DOHH2 (cell line): ENCODE measurements at regions not wholly inside any gene's neighbourhood (a gene's known extent, or its start where the extent isn't known, plus 50 kb on each side); places are given as distances from the start of the nearest gene placed in this dataset.

ENCODE experiments used
- CTCF ChIP-seq: fragments of 200-600 bp; sonication (generic); IDR thresholded peaks from one replicate; pipeline ENCODE4 v1.5.1; 2014; ENCODE audit warnings: antibody characterized with exemption, mild to moderate bottlenecking, low read depth, low read length; ENCODE audit not compliant: poor library complexity, severe bottlenecking
- EZH2phosphoT487 ChIP-seq: fragments of 200-600 bp; sonication (generic); IDR thresholded peaks from 2 replicates; pipeline ENCODE4 v1.6.1; 2017; ENCODE audit warnings: borderline replicate concordance, mild to moderate bottlenecking, antibody characterized with exemption, low read length, moderate library complexity, mixed read lengths

DNA sequence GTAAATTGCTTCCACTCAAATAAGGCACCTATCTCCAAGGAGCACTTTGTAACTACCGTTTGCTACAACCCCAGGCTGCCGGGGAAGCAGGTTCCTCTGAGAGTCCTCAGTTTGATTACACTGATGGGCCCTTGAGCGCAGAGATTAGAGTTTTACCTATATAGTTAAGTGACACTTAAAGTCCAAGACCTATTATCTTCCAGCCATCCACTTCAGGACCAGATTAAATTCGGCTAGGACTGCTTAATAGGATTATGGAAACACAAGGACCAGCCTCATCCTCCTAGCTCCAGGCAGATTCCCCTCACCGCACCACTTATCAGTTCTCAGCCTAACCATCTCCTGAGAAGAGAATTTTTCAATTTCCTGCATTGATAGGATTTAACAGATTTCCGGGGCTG lies 64.7 kb upstream of the TIAM2 start:
- no peak for TF ChIP-seq CTCF
- no peak for TF ChIP-seq EZH2phosphoT487
